NCI-H2107 treated with DMSO at 0.1 percent for 48 hours (cell line): ENCODE measurements at regions not wholly inside any gene's neighbourhood (a gene's known extent, or its start where the extent isn't known, plus 50 kb on each side); places are given as distances from the start of the nearest gene placed in this dataset.

Experiments used
- DNase-seq: peaks from one replicate; lab custom pipeline; 2025; ENCODE audit not compliant: unreplicated experiment; lab: John Stamatoyannopoulos, UW

DNA sequence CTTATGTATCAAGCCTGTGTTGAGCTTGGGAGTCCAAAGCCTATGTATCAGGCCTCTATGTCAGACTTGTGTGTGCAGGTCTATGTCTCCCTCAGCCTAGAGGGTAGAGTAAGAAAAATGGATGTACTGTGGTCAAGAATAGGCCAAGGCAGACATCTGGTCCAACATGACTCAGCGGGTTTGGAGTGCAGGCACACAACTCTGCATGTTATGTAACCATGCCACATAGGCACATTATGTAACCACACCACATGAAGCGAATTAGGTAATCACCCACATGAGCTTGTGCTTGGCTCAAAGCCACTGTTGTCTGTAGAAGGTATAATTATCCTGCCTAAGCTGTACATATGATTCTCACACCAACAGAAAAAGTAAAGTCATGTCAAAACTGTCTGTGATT, 1190.5 kb upstream of the EYS start:
- no peak for DNase-seq

DNA sequence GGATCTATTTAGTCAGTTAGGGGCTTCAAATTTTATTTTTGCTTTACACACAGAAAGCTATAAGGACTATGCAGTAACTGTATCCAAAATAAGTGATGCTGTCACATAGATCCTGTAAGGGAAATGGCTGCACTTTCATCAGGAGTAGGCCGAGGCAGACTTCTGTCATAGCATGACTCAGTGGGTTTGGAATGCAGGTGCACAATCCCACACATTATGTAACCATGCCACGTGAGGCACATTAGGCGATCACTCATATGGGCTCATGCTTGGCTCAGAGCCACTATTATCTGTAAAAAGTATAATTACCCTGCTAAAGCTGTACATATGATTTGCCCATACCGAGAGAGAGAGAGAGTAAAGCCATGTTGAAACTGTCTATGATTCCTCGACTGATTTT, 1189.4 kb upstream of the EYS start:
- no peak for DNase-seq

DNA sequence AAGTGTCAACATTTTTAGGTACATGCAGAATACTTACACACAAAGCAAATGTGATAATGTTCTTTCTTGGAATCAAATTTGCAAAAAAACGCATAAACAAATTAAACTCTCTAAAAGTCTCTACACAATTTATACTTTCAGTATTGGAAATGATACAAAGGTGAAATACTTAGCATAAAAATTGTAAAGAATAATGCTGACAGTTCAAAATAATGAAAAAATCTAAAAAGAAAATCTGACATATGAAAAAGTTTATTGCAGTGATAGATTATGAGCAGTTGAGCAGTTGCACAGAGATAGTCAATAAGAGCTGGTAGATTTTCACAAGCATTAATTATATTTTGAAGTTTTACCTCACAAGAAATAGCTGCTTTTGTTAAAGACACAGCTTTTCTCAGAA, 1176.4 kb upstream of the EYS start:
- no peak for DNase-seq

DNA sequence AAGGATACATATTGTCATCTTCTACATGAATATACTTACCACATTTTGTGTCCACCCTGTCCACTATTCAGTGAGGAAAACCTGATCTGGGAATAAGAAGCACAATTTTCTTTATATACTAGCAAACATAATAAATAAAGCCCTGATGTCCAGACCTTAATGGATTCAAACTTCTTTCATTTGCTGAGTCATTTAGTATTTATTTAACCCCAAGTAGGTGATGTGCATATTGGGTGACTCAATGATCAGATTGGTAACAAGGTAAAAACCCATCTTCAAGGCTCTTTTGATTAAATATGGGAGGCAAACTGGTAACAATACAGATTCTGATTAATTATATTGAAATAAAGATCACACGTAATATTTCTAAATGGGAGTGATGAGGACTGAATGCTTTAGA, 1159.8 kb upstream of the EYS start:
- DNase-seq: no peak

DNA sequence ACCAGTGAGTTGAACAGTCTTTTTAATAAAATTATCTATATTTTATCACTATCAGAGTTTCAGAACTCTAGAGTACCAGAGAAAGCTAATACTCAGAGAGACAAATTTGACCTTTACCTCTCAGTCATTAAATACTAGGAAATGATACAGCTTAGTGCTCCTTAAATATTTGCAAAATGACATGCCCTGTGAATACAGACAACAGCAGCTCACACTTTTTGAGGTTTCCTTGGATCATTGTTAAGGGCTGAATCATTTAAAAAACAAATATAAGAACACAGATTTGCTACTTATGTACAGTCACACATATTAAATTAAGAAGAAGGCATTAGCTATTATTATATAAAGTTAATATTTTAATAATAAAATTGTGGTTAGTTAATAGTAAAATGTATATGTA, 1158.7 kb upstream of the EYS start:
- DNase-seq: no peak

DNA sequence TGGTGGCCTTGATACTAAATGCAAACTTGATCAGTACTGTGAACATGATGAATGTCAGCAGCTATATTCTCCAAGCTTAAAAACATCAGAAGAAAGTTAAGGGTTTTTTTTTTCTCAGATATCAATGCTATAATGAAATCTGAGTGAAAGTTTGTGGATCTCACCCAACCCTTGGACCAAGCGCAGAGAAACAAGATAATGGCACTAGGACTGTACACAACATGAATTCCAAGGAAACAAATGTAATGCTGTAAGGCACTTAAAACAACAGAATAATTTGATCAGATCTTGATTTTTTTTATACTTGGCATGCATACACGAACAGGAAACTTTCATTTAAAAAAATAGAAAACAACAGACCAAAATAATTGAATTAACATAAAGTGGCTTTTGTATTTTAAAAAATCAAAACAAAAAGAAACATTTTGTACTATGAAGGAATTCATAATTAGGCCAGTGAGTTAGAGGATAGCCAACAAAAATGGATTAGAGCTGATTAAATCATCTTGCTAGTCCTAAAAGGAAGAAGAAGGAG, 1154.0 kb upstream of the EYS start:
- no peak for DNase-seq

DNA sequence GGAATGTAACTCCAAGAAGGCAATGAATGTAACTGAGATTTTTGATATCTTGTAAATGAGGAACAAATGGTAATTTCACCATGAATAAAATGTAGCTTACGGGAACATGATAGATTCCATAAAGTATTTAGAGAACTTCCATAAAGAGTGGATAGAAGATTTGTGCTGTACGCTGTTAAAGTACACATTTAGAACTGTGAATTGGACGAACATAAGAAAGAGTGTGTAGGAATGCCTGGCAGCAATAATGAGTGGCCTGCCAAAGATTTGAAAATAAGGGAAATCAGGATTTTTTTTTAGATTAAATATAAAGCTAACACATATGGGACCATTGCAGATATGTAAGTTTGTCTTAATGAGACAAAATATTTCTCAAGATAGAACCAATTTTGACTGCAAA, 1153.3 kb upstream of the EYS start:
- DNase-seq: no peak

DNA sequence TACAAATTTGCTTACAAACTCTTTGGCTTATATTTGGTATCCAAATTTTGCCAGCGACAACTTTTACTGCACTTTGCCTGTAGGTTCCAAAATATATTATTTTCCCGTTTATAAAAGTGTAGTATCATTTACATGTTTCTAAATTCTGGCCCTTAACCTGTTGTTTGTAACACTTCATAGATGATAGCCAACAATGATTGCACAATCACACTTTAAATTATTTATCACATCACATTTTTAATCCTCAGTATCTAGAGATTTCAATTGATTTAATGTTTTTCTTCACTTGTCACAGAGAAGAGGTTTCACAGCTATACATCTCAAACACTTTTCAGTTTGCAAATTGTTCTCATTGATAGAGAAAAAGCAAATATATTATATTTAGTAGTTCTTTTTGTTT, 1151.2 kb upstream of the EYS start:
- no peak for DNase-seq

DNA sequence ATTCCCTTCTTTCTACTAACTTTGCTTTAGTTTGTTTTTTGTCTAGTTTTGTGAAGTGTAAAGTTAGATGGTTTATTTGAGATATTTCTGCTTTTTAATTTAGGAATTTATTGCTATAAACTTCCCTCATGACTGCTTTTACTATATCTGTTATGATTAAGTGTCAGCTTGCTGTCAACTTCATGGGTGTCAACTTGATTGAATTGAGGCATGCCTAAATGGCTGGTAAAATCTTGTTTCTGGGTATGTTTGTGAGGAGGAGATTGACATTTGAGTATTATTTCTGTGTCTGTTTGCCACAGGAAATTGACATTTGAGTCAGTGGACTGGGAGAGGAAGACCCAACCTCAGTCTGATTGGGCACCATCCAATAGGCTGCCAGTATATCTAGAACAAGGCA, 1147.0 kb upstream of the EYS start:
- DNase-seq: no peak

DNA sequence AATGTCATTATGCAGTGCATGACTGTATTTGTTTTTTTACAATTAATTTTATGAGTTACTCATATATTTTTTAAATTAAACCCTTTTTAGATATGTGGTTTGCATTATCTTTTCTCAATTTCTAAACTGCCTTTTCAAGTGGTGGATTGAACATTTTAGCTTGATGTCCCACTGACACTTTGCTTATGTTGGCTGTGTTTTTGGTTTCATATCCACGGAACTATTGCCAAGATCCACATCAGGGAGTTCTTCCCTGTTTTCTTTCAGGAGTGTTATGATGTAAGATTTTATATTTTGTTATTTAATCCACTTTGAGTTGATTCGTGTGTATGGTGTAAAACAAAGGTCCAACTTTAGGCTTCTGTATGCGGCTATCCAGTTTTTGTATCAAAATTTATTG, 1144.9 kb upstream of the EYS start:
- no peak for DNase-seq

DNA sequence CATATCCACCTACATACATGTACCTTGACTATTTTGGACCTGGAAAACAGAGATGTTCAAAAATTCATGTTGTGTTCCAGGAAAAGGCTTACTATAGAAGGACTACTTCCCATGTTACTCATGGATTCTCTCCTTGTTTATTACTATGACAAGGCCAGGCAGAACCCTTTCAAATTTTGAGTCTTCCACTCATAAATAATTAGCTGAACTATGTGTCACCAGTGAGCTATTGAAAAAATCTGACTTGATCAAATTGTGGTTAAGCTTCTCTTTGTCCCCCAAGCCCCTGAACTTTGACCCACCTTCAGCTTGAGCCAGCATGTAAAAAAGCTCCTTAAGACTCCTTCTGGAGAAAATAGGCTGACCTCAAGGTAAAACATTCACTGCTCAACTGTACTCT, 1142.8 kb upstream of the EYS start:
- no peak for DNase-seq

DNA sequence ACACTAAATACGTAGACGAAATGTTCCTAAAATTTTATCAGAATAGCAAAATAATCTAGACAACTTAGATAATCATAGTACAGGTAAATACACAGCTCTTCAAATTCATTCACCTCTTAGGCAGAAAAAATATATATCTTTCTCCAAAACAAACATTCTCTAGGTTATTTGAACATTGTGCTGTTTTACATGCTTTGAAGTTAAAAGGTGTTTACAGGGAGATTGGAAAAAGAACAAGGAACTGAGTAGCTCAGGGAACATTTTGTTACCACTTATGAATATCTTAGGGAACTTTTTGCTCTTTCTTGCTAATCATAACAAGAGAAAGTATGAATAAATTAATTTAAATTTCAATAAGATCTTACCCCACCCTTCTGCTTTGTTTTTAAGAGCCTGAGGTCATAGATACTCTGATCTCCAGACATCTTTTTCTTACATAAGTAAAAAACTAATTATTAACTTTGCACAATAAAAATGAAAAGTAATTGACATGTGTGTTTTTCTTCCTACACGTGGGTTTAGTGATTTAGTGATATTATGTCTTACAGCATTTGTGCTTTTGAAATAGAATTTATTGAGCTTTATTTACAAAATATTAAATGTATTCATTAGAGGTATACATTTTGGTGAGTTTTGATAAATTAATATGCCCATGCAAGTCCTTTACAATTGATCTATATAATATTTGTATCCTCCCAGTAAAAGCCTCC, 1141.4 kb upstream of the EYS start:
- DNase-seq: no peak

DNA sequence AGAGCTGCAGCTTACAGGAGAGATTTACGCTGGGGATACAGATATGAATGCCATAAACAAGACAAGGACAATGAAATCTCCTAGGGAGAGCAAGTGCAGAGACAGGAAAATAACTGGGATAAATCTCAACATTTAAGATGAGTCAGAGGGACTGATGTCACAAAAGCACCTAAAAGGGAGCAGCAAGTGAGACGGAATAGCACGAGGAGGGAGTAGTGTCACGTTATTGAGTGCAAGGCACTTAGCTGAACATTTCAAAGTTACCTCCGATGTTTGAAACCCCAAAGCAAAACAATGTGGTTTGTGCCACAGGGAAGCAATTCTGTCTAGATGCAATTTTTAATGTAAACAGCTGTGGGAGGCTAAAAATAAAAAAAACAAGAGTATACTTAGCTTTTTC, 1131.7 kb upstream of the EYS start:
- no peak for DNase-seq

DNA sequence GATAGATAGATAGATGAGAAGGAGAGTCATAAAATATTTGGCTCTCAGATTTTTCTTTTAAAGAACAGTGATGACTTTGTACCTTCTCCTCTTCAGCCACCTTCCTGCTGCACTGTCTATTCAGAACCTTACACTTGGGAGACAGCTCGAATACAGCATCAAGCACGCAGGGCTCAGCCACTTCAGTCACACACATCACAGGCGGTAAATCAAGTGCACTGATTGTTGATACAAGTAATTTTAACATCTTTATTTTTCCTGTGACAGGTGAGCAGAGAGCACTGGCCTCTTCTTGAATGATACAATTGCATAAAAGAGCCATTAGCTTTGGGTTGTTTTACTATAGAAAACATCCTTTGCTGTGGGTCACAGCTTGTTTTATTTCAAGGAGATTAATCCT, 1118.5 kb upstream of the EYS start:
- no peak for DNase-seq

DNA sequence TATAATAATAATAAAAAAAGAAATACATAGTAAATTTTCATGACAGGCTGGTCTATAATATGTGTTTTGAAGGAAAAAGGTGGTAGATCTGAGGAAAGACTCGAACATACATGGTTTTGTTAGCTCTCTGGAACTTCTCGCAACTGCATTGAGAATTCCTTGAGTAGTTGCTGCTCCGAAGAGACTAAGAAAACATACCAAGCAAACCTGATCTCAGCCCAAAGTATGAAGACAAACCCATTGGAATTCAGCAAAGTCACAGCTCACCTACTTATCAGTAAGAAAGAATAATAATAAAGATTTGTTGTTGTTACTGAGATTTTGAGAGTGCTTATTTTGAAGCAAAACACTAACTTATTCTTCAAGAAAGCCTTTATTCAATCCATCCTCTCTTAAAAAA, 1107.1 kb upstream of the EYS start:
- no peak for DNase-seq

DNA sequence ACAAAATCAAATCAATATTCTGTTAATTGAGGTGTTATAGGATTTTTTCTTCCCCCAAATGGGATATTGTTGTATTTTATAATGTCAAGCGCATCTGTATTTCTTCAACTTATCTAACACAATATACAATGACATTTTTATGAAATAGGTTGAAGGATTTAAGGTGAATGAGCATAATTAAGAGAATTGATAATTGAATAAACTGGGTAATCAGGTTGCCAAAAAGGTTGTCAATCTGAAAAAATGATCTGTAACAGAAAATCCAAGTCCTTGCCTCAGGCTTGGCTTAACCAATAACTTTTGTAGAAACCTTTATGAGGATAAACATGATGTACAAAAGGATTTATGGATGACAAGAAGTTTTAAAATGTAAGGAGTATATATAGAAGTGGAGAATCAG, 1101.7 kb upstream of the EYS start:
- no peak for DNase-seq

DNA sequence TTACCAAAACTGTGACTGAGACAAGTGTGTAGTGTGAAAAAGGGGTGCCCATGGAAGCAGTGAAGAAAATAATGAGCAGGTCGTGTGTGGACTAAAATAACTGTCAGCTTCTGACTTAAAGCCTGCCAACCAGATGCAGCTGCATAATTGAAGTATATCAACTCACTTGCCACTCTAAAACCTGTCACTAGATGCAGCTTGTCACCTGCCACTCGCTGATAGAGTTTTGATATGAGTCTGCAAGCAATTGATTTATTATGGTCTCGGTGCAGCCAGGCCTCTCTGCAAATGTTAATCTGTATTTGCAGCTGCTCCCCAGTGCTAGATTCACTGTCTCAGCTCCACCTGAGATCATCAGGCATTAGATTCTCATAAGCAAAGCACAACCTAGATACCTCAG, 1090.0 kb upstream of the EYS start:
- DNase-seq: no peak

DNA sequence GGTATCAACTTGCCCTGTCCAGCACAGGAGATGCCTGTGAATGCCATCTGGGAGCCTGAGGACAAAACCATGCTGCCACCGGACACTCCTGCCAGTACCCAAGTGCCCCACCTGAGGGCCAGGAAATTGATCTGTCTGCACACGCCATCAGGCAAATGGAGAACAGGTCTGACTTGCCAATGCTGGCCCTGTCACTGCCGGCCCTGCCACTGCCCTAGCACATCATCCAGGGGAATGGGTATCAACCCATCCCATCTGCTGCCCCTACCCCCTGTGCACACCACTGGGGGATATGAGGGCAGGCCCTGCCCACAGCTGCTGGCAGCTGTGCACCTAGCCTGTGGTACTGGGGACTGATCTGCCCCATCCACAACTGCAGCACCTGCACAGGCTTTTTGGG, 1081.6 kb upstream of the EYS start:
- DNase-seq: no peak

DNA sequence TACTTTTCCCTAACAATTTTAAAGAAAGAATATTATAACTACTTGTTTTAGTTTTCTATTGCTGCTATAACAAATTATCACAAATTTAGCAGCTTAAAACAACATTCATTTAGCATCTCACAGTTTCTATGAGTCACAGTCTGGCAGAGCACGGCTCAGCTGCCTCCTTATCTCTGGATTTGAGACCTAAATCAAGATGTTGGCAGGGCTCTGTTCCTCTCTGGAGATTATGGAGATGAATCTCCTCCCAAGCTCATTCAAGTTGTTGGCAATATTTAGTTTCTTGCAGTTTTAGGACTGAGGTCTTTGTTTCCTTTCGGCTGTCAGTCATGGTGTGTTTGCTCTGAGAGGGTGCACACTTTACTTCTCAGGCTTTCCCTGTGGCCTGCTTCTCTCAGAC, 1065.8 kb upstream of the EYS start:
- no peak for DNase-seq

DNA sequence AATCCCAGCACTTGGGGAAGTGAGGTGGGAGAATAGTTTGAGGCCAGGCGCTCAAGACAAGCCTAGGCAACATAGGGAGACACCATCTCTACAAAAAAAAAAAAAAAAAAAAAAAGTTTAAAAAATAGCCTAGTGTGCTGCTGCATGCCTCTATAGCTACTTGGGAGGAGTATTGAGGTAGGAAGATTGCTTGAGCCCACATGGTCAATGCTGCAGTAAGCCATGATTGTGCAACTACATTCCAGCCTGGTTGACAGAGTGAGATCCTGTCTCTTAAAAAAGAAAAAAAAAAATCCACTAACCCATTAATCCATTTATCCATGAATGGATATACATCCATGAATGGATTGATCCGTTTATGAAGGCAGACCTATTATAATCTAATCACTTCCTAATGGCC, 1064.6 kb upstream of the EYS start:
- no peak for DNase-seq

DNA sequence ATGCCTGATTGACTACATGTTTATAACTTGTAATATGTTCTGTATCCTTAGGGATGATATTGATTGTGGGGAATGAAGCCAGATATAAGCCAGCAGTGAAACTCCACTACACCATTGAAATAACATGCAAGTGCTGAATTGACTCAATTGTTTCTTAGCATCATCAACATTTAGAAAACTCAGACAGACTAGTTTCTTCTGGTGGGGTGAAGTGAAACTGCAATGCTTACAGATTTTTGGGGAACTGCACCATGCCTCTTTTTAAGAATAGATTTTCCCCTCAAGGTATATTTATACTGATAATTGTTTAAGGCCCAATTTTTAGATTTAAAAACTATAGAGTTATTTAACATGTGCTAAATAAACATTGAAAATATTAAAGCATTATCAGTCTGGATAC, 1044.6 kb upstream of the EYS start:
- DNase-seq: no peak

DNA sequence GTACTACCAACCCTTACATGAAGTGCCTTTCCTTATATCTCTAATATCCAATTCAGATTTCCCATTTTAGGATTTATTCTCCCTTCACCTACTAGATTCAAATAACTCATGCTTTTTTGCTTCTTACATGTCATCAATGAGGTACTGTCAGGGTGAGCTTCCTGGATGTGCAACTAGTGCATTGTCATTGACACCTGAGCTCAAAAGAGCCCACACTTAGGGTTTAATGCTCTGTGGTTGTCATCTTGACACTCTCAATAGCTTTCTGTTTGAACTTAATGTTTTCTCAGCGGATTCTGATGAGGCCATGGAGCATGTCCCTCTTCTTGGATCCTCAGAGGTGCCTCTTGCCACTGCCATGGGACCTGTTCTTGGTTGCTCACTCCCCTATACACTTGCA, 1033.3 kb upstream of the EYS start:
- no peak for DNase-seq

DNA sequence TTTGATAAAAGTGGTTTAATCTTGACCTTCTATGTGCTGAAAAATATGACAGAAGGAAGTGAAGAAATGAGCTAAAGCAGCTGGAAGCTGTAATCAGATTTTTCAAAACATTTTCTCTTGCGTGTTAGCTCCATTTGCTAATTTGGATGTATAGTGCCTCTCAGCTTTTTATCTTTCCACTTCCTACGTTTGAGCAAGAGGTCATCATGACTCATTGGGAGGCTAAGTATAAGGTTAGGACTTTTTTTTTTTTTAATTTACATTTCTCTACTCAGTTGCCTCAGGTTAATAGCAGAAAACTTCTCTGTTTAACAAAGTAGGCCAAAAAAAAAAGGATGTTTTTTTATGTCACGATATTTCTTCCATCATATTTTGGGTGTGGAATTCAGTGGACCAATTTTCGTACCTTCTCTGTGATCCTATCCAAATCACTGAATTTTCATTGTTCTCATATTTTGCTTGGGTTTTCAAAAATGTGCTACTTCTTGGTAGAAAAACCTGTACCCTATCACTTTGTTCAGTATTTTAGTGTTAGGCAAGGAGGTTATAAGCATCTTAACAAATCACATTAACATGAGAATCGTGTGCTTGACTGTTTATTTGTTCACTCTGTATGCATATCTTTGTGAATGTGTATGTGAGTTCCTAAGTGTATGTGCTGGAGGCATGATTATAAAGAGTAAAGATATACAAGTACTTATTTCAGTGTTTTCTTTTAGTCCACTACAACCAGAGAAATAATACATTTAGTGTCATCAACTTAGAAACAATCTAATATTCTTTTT, 1028.3 kb upstream of the EYS start:
- no peak for DNase-seq
